SH-SY5Y (cell line): ENCODE measurements at regions not wholly inside any gene's neighbourhood (a gene's known extent, or its start where the extent isn't known, plus 50 kb on each side); places are given as distances from the start of the nearest gene placed in this dataset.

Experiments used
- GATA2 ChIP-seq: IDR thresholded peaks from 2 replicates; pipeline ENCODE4 v1.6.1; 2011; ENCODE audit warnings: mild to moderate bottlenecking, low read depth, low read length
- GATA3 ChIP-seq: IDR thresholded peaks from 2 replicates; pipeline ENCODE4 v1.6.1; 2011; ENCODE audit warnings: low read depth, mild to moderate bottlenecking, low read length, moderate library complexity

DNA sequence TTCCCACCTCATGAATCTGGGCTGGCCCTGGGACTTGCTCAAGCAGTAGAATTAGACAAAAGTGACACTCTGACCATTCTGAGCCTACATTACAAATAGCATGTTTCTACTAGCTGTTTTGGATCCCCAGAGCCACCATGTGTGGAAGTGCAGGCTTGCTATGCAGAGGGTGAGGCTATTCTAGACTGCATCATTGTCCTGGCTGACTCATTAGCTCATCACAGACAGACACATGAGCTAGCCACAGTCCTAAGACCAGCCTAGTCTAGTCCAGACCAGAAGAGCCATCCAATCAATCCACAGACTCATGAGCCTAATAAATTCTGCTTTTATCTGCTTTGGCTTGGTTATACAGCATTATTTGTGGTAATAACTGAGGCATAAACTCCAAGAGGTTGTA, 351.9 kb downstream of the PRELID2 start:
- TF ChIP-seq GATA2, result no peak
- no peak for TF ChIP-seq GATA3
